NCI-H2081 treated with DMSO at 0.1 percent for 48 hours (cell line): ENCODE measurements at regions not wholly inside any gene's neighbourhood (a gene's known extent, or its start where the extent isn't known, plus 50 kb on each side); places are given as distances from the start of the nearest gene placed in this dataset.
"Not testable (repeated sequence)": the region's sequence is repeated elsewhere in the genome, so short reads cannot be mapped to it uniquely, and the experiment has no call there.

Experiments
- DNase-seq: peaks from one replicate; lab custom pipeline; 2025; lab: John Stamatoyannopoulos, UW

DNA sequence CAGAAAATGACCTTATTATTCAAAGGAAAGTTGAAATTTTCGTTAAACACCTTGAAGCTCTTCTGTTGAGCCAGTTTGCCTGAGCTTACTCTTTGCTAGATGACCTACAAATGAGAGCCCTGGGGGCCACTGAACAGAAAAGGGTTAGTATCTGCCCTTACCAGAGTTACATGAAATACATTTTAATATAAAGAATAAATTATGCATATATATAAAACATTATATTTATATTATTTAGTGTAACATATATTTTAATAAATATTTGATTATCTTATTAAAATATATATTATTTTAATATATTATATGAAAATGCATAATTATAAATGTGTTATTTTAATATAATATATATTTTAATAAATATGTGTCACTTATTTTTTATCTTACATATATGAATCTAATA is 628.4 kb upstream of the TPK1 start:
- DNase-seq: no peak

DNA sequence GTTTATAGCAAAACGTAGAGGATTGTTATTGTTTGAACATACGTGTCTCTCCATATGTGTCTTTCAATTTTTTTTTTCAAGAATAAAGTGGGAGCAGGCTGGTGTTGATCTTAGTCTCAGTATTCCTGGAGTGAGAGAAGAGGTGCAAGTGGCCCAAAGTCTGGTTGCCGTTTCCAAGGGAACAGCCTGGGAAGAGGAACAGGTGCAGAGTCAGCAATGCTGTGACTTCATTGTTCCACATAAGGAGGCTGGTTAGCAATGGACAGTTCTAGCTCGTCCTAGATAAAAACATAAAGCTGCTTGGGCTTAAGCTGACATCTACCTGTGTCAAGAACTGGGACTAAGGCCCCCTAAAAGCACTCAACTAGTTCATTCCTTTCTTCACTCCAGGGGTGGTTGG is 626.6 kb upstream of the TPK1 start:
- no peak for DNase-seq

DNA sequence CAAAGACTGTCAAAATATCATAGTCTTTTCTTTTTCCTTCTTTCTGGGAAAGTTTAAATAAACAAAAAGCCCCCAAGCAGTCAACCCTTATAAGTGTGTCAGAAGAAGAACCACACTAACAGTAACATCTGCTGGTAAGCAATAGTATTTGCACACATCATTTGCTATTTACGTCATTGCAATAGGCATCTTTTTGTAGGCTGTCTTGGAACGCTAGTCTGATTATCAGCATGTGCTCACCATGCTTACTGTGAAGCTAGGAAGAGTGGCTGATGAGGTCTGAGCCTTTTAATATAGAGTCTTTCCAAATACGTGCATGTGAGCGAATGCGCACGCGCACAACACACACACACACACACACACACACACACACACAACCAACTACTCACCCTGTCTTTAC is 599.0 kb upstream of the TPK1 start:
- no peak for DNase-seq

DNA sequence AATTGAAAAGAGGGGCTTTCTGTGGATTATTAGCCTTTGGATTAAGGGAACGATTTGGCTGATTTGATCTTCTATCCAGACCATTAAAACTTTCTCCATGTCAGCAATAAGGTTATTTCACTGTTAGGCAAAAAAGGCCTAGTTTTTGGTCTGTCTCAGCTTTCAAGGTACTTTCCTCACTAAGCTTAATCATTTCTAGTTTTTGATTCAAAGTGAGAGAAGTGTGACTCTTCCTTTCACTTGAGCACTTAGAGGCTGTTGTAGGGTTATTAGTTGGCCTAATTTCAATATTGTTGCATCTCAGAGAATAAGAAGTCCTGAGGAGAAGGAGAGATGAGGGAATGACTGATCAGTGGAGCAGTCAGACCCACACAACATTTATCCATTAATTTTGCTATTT is 596.0 kb upstream of the TPK1 start:
- no peak for DNase-seq

DNA sequence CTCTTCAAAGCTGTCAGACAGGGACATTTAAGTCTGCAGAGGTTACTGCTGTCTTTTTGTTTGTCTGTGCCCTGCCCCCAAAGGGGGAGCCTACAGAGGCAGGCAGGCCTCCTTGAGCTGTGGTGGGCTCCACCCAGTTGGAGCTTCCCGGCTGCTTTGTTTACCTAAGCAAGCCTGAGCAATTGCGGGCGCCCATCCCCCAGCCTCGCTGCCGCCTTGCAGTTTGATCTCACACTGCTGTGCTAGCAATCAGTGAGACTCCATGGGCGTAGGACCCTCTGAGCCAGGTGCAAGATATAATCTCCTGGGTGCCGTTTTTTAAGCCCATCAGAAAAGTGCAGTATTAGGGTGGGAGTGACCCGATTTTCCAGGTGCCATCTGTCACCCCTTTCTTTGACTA is 582.6 kb upstream of the TPK1 start:
- DNase-seq: not testable (repeated sequence)

DNA sequence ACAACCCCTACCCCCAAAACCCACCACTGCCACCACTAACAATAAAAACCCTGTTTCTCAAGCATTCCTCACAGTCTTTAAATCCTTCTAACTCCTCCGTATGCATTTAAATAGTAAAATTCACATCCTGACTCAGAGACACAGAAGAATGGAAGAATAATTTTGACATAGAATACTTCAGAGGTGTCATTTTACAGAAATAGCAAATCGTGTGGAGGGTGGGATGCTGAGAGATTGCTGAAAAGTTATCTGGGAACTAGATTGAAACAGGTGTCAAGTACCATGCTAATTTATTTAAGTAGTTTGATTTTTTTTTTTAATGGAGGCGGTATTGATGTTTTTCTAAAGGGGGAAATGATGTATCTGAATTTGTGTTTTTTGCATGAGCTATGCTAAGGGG is 575.2 kb upstream of the TPK1 start:
- no peak for DNase-seq

DNA sequence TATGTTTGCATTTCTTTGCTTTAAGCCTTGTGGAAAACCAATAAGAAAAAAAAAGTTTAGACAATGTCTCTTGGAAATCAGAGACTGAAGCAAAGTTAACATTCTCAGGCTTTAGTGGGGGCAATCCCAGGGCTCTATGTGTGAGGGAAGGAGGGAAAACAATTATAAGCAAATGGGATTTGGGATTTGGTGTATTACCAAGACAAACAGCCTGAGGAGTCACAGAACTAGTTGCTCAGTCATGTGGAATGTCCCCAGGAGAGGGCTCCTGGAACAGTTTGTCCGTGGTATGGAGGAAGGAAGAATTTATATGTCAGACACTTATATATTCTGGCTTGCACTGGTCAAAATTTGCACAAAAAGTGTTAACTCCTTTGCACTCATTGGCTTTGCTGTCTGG is 562.9 kb upstream of the TPK1 start:
- DNase-seq: no peak

DNA sequence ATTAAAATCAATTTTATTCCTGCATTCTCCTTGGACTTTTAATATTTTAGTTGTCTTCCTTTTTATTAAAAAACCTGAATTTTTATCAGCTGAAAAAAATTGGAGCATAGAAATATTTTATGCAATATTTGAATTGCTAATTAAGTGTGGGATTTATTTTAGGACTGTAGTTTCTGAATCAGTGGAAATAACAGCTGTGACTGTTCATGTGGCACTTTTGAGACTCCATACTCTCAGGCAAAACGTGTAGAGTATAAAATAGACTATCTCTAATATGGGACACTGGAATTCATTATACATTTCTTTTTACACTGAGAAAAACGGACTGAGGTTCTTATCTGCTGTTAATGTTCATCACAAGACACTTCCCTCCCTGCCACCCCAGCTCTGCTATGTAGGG is 558.3 kb upstream of the TPK1 start:
- no peak for DNase-seq

DNA sequence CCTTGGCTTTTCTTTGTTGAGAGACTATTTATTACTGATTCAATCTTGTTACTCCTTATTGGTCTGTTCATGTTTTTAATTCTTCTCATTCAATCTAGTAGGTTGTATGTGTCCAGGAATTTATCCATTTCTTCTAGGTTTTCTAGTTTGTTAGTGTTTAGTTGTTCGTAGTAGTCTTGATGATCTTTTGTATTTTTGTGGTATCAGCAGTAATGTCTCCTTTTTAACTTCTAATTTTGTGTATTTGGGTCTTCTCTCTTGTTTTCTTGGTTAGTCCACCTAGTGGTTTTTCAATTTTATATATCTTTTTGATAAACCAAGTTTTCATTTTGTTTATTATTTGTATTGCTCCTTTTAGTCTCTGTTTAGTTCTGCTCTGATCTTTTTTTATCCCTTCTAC is 546.9 kb upstream of the TPK1 start:
- no peak for DNase-seq

DNA sequence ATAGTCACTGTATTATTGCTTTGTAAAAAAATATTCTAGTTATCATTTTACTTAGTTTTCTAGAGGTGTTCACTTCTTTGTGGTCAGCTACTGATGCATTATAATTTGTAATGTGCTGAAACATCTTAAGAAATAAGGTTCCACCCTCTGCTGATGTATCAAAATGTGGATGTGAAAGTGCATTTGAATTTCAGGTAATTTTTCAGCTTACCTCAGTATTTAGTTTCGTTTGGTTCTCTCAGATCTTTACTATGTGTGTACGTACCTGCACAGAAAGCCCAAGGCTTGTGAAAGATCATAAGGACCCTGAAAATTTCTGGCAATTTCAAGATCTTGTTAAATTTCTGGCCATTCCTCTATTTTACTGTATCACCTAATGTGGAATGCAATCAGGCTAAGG is 542.3 kb upstream of the TPK1 start:
- no peak for DNase-seq

DNA sequence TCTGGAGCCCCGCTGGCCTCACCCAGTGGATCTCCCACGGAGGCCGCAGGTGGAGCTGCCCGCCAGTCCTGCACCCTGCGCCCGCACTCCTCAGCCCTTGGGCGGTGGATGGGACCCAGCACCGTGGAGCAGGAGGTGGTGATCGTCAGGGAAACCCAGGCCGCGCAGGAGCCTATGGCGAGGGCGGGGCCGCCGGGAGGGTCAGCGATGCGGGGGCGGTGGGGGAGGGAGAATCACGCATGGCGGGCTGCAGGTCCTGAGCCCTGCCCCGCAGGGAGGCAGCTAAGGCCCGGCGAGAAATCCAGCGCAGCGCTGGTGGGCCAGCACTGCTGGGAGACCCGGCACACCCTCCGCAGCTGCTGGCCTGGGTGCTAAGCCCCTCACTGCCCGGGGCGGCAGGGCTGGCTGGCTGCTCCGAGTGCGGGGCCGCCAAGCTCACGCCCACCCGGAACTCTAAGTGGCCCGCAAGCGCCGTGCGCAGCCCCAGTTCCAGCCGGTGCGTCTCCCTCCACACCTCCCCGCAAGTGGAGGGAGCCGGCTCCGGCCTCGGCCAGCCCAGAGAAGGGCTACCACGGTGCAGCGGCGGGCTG is 524.8 kb upstream of the TPK1 start:
- no peak for DNase-seq

DNA sequence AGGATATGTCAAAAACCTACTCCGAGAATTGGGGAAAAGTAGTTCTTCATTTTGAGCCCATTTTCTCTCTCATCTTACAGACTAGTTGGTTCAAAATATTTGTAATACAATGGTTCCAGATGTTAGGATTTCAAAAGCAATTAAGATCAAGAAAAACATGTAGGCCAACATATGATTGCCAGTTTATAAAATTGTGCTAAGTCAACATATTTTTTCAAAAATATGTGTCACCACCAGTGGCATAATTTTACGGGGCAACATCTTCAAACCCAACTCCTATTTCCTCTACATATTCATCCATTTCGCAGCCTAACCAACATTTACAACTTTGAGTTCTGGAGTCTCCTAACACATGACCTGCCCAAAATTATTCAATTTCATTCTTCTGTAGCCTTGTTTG is 514.5 kb upstream of the TPK1 start:
- DNase-seq: no peak

DNA sequence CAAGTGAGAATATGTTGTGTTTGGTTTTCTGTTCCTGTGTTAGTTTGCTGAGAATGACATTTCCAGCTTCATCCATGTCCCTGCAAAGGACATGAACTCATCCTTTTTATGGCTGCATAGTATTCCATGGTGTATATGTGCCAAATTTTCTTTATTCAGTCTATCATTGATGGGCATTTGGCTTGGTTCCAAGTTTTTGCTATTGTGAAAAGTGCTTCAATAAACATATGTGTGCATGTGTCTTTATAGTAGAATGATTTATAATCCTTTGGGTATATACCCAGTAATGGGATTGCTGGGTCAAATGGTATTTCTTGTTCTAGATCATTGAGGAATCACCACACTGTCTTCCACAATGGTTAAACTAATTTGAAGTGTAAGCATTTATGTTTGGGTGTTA is 513.6 kb upstream of the TPK1 start:
- not testable (repeated sequence) for DNase-seq

DNA sequence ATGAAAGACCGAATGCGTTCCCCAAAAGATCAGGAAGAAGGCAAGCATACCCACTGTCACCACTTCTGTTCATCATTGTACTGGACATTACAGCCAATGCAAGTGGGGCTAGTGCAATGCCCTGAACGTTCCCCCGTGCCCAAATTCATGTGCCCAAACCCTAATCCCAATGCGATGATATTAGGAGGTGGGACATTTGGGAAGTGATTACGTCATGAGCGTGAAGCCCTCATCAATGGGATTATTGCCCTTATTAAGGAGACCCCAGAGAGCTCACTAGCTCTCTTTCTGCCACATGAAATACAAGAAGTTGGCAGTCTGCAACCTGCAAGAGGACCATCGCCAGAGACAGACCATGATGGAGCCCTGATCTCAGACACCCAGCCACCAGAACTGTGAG is 511.4 kb upstream of the TPK1 start:
- no peak for DNase-seq

DNA sequence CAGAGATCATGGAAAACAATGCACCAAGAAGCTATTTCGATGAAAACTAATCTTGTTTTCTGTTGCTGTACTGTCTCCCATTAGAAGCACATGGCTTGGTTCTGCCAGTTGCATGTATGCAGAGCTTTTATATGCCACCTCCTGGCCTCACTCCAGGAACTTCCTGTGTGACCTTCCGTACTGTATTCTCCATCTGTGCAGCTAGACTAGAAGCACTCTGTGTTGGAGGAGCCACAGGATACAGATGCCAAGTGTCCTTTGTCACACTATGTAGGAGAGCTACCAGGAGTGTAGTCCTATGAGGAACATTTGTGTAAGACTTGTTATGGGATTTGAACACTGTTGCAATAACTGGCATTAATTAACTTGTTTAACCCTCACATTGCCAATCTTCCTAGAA is 503.5 kb upstream of the TPK1 start:
- DNase-seq: peak; percentile 13

DNA sequence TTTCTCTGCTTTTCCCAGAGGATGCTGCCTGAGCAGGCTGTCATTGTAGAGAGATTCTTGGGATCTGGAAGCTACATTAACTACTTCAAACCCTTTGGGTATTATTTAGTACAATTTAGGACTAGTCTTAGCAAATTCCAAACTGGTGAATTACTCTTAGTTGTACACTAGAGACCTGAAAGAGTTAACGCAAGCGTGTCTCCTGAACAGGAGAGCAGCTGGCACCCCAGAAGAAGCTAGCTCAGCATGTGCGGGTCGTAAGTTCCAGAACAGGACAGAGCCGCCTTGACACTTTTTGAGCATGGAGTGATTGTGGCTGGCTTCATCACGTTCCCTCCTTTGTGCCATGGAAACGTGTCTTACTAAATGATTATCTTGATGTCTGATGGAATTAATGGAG is 495.7 kb upstream of the TPK1 start:
- DNase-seq: no peak

DNA sequence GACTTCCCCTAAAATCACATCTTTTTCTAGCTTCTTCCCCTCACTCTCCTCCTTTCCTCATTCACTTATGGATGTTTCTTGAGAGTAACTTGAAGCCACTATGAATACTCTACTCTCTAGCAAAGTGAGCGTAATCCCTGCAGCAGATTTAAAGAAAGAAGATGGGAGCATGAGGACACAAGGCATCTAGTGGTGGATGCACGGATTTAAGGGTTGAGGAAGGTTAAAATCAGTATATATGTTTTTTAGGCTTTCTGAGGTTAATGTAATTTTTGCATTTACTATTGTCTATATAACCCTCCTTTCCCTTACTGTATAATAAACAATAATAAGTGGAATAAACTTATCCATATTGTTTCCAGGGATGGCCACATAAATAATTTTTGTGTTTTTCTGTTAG is 495.2 kb upstream of the TPK1 start:
- DNase-seq: no peak

DNA sequence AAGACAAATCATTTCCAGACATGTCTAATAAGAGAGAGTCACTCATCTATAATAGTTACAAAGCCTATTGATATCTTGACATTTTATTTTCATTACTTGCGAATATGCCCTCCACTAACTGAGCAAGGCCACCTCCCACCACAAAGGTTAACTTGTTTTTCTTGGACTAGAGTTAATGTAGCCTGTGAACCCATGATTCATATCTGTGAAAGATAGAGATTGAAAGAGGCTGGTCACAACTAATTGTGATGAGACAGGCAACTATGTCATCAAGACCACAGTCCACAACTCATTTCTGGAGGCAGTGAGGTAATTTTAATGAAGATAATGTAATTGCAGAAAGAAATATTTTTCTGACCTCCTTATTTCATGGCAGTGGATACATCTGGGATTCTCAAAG is 491.8 kb upstream of the TPK1 start:
- DNase-seq: no peak

DNA sequence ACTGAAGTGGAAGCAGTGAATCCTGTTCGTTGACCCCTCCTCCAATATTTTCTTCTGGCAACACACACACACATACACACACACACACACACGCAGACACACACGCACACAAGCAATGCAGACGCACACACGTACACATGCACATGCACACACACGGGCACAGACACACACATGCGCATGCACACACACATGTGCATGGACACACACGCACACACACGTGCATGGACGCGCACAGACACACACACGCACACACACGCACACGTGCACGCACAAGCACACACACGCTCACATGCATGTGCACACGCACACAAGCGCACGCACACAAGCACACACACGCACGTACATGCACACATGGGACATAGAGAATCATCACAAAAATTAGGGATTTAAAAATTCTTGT is 488.2 kb upstream of the TPK1 start:
- DNase-seq: no peak

DNA sequence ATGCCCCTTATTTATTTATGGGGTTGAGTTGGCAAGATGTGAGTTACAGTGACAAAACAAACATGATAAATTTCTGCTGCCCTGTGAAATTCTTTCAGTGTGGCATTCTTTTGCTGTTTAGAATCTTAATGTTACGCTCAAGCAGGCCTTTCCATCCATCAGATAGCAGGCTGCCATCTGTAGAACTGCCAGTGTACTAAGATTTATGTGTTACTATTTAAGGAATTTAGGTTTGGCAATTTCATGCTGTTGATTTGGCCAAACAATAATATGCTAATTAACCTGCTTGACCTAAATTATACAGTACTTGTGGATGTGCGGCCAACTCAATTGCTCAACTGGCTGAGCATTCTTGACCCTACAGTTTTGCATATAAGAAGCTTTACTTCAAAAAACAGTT is 477.7 kb upstream of the TPK1 start:
- DNase-seq: no peak

DNA sequence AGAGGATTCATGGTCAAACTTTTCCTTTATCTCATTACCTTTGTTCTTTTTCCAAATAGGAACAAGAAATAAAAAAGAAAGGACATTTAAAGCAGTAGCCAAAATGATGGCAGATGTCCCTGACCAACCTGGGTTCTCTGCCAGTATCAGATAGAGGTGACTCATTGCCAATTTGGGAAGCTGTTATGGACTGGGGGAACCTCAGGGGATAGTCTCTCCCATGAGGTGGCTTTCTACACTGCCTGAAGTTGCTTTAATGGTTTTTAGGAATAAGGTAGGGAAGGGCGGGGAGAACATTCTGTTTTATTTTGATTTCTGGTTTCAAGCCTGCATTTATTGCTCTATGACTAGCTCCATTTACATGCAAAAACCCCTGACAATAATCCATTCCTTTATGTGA is 457.9 kb upstream of the TPK1 start:
- no peak for DNase-seq

DNA sequence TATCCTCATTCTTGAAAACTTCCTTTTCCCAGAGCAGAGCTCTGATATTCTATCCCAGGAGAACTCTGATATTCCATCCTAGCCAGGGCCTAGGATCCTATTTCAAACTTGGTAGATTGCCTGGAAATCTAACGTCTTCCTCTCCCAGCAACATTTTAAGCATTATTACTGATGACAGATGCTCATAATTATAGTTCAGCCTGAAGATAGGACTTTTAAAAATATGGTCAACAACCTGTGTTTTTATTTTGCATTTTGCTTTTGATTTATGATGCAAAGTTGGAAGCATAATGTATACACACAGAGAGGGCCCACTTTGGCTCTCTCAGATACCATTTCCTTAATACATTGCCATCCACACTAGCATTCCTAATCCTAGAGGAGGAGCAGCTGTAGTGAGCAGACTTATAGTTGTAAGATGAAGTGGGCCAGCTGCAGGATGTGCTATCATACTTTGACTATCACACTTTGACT is 457.4 kb upstream of the TPK1 start:
- DNase-seq: no peak

DNA sequence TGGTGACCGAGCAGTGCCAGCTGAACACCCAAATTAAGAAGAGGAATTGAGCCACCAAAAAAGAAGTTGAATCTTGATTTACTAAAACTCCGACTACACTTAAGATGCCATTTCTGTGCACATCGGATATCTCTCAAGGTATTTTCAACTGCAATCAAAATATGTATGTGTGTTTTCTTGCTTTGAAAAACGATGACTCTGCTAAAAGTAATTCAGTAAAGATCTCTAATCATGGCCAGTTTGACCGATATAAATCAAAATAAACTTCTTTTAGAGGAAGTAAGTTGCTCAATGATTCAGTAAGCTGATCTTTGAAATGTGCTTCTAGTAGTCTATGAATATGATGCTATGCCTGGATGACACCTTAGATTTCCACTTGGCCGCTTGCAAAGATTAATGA is 453.5 kb upstream of the TPK1 start:
- no peak for DNase-seq

DNA sequence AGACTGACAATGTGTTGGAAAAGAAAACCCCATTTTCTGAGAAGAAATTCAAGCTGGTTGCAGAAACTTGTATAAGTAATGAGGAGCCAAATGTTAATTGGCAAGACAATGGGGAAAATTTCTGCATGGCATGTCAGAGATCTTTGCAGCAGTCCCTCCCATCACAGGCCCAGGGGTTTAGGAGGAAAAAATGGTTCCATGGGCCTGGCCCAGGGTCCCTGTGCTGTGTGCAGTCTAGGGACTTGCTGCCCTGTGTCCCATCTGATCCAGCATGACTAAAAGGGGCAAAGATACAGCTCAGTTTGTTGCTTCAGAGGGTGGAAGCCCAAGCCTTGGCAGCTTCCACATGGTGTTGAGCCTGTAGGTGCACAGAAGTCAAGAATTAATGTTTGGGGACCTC is 440.3 kb upstream of the TPK1 start:
- DNase-seq: no peak
